NCI-H510A (cell line): ENCODE measurements at regions not wholly inside any gene's neighbourhood (a gene's known extent, or its start where the extent isn't known, plus 50 kb on each side); places are given as distances from the start of the nearest gene placed in this dataset.
"Not testable (repeated sequence)": the region's sequence is repeated elsewhere in the genome, so short reads cannot be mapped to it uniquely, and the experiment has no call there.

Experiments used
- DNase-seq: peaks from one replicate; lab custom pipeline; 2025; lab: John Stamatoyannopoulos, UW

GRCh38 chr22:48494968-48495750, 1332.5 kb downstream of the BRD1 start:
- DNase-seq = no peak

GRCh38 chr22:48494256-48494967, 1333.3 kb downstream of the BRD1 start:
- DNase-seq = no peak

- no peak for DNase-seq
Measured at GRCh38 chr22:48493733-48494132, 1333.9 kb downstream of the BRD1 start.

DNA sequence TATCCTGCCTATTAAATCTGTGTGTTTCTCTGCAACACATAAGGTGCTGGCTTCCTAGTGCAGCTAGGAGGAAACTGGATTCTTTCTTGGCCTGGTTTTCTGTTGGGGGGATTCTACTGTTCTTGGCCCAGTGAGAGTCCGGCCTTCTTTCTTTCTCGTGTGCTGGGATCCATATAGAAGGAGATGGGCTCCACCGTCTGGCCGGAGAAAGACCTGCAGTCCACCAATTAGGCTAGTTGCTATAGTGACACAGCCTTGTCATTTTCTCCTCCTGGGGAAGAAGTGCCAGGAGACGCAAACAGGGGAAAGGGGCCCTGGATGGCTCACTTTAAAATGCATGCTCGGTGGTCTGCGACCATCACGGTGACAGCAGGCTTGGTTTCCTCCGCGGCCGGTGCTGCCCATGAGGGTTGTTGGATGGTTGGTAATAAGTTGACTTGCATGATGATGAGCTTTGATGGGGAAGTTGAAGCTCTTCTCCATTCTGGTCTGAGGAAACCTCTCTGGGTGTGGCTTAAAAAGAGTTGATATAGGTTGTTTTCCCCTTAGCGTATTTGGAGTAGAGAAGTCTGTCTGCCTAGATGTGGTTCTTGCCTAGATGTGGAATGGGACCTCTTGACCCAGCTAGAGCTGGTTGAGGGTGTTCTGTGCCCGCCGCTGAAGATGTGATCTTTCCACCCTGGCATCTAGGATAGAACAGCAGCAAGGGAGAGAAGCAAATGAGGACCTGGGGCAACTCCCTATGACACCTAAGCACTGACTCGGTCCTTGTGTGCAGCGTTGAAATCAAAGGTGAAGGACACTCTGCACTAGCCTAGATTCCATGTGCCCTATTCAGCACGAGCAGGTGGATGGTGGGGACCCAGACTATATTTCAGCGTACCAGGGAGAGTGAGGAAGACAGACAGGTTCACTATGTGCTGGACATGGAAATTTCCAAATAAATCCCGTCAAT, 1335.0 kb downstream of the BRD1 start:
- DNase-seq = peak; percentile 49

- no peak for DNase-seq
Measured at GRCh38 chr22:48491451-48491941, 1336.2 kb downstream of the BRD1 start.

GRCh38 chr22:48490500-48491411, 1336.9 kb downstream of the BRD1 start:
- no peak for DNase-seq

DNA sequence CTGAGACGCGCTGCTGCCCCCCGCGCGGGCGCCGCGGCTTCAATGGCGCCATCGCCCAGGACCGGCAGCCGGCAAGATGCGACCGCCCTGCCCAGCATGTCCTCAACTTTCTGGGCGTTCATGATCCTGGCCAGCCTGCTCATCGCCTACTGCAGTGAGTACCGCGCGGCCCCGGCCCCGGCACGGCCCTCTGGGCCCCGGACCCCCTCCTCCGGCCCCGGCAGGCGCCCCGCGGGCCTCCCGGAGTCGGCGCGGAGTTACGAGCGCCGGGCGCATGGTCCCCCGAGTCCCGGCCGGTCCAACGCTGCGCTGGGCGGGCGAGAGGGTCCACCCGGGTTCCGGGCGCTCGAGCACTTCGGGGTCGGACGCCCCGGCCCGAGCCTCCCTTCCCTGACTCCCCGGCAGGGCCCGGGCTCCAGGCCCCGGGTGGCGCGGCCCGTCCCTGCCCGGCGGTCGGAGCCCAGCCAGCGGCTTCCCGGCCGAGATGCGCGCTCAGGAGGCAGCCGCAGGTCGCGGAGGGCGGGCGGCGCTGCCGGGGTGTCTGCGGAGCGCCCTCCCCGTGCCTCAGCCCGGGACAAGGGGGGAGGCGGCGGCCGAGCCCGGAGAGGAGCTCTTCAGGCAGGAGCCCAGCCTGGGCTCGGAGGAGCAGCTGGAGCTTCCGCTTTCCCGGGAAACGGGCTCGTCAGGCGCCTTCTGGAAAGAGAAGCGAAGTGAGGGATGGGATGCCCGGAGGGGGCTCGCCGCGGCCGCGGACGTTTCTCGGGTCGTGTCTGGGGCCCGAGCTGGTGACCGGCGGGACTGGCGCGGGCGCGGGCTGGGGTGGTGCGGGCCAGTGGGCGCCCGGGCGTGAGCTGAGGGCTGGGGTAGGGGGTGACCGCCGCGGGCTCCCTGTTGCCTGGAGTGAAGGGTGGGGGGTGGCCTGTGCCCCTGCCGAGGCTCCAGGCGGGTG, 1337.8 kb downstream of the BRD1 start:
- DNase-seq = no peak

- DNase-seq = no peak
Measured at GRCh38 chr22:48488611-48489511, 1338.8 kb downstream of the BRD1 start.

DNA sequence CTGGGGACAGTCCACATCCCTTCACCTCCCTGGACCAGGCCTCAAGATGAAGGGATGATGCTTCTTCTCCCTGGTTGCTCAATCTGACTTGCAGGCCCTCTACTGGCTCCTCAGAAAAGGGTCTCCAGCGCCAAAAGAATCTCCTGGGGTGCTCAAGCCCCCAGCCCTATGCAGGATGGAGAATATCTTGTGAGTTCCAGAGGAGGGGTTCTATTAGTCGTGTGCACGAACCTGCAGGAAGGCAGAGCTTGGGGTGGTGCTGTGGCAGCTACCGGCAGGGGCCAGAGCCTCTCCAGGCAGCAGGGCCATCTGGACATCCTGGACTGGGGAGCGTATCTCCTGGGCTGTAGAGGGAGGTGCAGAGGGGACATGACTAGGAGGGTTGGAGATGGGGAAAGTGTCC, 1339.5 kb downstream of the BRD1 start:
- DNase-seq = no peak

GRCh38 chr22:48486558-48486957, 1341.1 kb downstream of the BRD1 start:
- DNase-seq = no peak

DNA sequence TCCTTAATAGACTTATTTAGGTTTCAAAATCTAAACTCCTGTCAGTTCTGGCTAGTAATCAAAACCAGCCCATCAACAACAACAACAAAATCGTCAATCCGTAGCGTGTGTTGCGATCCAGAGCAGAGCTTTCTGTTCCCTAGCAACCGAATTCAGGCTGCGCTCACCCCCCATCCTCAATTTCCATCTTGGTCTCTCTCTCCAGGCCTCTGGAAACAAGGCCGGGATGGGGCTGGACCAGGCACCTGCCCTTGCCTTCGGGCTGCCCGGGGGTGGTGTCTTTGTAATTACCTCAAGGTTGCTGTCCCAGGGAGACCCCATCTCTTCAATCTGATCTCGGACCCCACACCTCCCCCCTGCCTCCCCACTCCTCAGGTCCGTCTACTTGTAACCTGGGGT, 1341.5 kb downstream of the BRD1 start:
- no peak for DNase-seq

DNA sequence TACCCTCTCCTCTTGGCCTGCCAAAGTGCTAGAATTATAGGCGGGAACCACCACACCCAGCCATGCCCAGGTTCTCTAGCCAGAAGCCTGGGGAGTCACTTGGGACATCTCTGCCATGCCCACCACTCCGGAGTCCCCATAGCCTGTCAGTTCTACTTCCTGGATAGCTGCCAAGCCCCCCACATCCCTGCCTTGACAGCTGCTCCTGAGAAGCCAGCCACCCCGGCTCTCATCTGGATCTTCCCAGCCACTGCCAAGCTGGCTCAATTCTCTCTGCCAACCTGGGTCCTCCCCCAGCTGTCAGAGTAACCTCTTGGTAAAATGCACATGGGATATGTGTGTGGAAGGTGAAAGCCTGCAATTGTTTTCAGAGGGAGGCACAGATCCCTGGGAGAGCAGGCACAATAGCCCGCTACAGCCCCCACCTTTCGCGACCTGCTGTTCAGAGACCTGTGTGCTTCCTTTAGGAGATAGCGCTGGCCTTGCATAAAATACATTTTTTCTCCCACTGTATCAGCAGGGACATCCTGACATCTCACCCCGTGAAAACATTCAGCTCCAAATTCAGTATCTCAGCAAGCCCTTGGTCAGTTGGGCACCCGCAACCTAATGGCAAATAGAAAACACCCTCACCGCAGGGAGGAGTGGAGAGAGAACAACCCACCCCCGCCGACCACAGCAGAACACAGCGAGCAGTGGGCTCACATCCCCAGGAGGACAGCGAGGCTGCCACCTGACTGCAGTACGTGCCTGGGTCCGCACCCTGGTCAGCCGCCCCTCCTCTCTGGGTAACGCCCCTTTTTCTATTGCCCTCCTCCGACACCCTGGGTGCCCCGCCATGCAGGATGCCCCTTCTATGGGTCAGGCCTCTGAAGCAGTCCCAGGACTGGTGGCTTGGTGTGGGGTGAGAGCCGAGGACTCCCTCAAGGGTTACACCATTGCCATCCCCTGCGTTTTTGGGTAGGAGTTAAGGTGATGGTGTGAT, 1342.2 kb downstream of the BRD1 start:
- DNase-seq = no peak

DNA sequence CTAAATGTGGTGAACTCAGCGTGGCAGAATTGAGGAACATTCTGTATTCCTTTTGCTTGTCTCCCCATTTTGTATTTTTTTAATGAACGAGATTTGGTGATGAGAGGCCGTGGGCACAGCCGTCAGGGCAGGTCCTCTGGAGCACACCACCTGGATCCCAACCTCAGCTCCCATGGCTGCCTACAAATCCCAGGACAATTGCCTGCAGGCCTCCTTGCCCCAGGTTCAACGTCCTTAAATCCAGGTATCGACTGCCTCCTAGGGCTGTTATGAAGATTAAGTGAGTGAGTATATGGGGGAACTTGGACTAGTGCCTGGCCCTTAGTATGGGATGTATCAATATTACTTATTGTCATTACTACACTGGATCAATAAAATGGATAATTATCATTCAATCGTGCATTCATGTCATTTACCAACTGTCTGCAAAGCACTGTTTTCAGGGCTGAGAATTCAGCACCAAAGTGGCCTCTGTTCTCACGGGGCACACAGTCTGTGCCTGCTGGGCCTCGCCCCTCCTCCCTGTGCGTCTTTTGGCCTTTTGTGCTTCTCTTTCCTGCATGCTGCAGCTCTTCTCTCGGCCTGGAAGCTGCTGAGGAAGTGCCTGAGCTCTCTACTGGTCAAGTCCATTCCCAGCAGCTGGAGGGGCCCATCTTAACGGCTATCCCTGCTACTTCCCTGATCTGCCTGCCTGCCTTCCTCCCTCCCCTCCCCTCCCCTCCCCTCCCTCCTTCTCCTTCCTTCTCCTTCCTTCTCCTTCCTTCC, 1343.7 kb downstream of the BRD1 start:
- DNase-seq = no peak

GRCh38 chr22:48482771-48483170, 1344.9 kb downstream of the BRD1 start:
- DNase-seq = no peak

- not testable (repeated sequence) for DNase-seq
Measured at GRCh38 chr22:48482198-48482597, 1345.5 kb downstream of the BRD1 start.

- DNase-seq = no peak
Measured at GRCh38 chr22:48481748-48482147, 1345.9 kb downstream of the BRD1 start.
